NCI-H510A treated with DMSO at 0.1 percent for 48 hours (cell line): ENCODE measurements at regions not wholly inside any gene's neighbourhood (a gene's known extent, or its start where the extent isn't known, plus 50 kb on each side); places are given as distances from the start of the nearest gene placed in this dataset.
A peak's percentile ranks its signal among the peaks of the same experiment; 100 is the strongest.
"Not testable (repeated sequence)": the region's sequence is repeated elsewhere in the genome, so short reads cannot be mapped to it uniquely, and the experiment has no call there.

Experiments
- DNase-seq: peaks from one replicate; lab custom pipeline; 2025; lab: John Stamatoyannopoulos, UW

GRCh38 chr9:97248252-97248651 is 59.2 kb upstream of the CCDC180 start:
- DNase-seq: not testable (repeated sequence)

GRCh38 chr9:97243606-97244005 is 63.9 kb upstream of the CCDC180 start:
- DNase-seq: no peak

GRCh38 chr9:97241430-97241829 is 66.0 kb upstream of the CCDC180 start:
- not testable (repeated sequence) for DNase-seq

GRCh38 chr9:97237951-97238889 is 69.2 kb upstream of the CCDC180 start:
- DNase-seq: peak; percentile 78

GRCh38 chr9:97237311-97237786 is 70.1 kb upstream of the CCDC180 start:
- DNase-seq: no peak

- DNase-seq: not testable (repeated sequence)
Measured at GRCh38 chr9:97233009-97233400, 74.5 kb upstream of the CCDC180 start.

GRCh38 chr9:97232060-97233008 is 75.1 kb upstream of the CCDC180 start:
- peak; percentile 19 for DNase-seq

GRCh38 chr9:97222393-97222792 is 85.1 kb upstream of the CCDC180 start:
- DNase-seq: peak; percentile 5

GRCh38 chr9:97221478-97222355 is 85.7 kb upstream of the CCDC180 start:
- peak; percentile 48 for DNase-seq

- DNase-seq: no peak
Measured at GRCh38 chr9:97220894-97221477, 86.5 kb upstream of the CCDC180 start.

- not testable (repeated sequence) for DNase-seq
Measured at GRCh38 chr9:97220396-97220795, 87.1 kb upstream of the CCDC180 start.

- not testable (repeated sequence) for DNase-seq
Measured at GRCh38 chr9:97219443-97220140, 87.9 kb upstream of the CCDC180 start.

- DNase-seq: not testable (repeated sequence)
Measured at GRCh38 chr9:97215127-97215526, 92.3 kb upstream of the CCDC180 start.

- not testable (repeated sequence) for DNase-seq
Measured at GRCh38 chr9:97214556-97214955, 92.9 kb upstream of the CCDC180 start.

- not testable (repeated sequence) for DNase-seq
Measured at GRCh38 chr9:97199683-97200082, 107.8 kb upstream of the CCDC180 start.

GRCh38 chr9:97193767-97194166 is 113.7 kb upstream of the CCDC180 start:
- not testable (repeated sequence) for DNase-seq

- DNase-seq: no peak
Measured at GRCh38 chr9:97188545-97188944, 118.9 kb upstream of the CCDC180 start.

- not testable (repeated sequence) for DNase-seq
Measured at GRCh38 chr9:97187706-97188105, 119.8 kb upstream of the CCDC180 start.

GRCh38 chr9:97186493-97186892 is 121.0 kb upstream of the CCDC180 start:
- DNase-seq: no peak

GRCh38 chr9:97182532-97182931 is 124.9 kb upstream of the CCDC180 start:
- not testable (repeated sequence) for DNase-seq
